K562 (cell line): ENCODE measurements at regions not wholly inside any gene's neighbourhood (a gene's known extent, or its start where the extent isn't known, plus 50 kb on each side); places are given as distances from the start of the nearest gene placed in this dataset.

Experiments used
- ATAC-seq: fragments of 200-7000 bp; cut with Tn5 transposase; 3 replicates; pipeline ENCODE4 v1.9.1; 2020; ENCODE audit warnings: moderate library complexity
- BruUV-seq: library from RNA; stranded (reverse); fragments of 400-500 nt; replicated peaks from 2 replicates; lab custom pipeline; 2021; lab: Mats Ljungman, UMichigan
- CTCF ChIA-PET: fragments of 300-600 bp; formaldehyde crosslinking; extraction: SDS; loops from one replicate; lab custom pipeline; 2021; ENCODE audit warnings: low intra/inter-chr PET ratio; lab: Yijun Ruan, JAX
- POLR2A ChIA-PET: fragments of 300-600, 350-650 bp; sonication (Branson Sonifier 250); formaldehyde crosslinking; extraction: SDS; loops from one replicate; lab custom pipeline; 2021; ENCODE audit warnings: antibody characterized with exemption, inconsistent platforms; lab: Yijun Ruan, JAX
- DNase-seq, 4 experiments: peaks; one replicate each; pipeline versions ENCODE4 v3.0.0 to v3.0.0-alpha.2; 2011 to 2018; ENCODE audit warnings: low spot score in 3 of 4, mixed read lengths in 3 of 4; ENCODE audit errors: extremely low read depth in 1 of 4
- FAIRE-seq: peaks from 2 replicates; lab custom pipeline; 2011; peaks lifted over from hg19 to GRCh38; lab: Jason Lieb, UNC
- H2AFZ ChIP-seq: 2 replicates; pipeline ENCODE4 v1.6.0; 2011; ENCODE audit warnings: low read depth, low read length, control low read depth, inconsistent platforms
- H3K27ac ChIP-seq: fragments of 200-600 bp; 3 replicates; pipeline ENCODE4 v1.8.0; 2011; ENCODE audit warnings: low read depth, mild to moderate bottlenecking, control low read depth, inconsistent platforms, low read length, moderate library complexity, mixed read lengths; ENCODE audit errors: extremely low read depth
- H3K27me3 ChIP-seq, 2 experiments: fragments of 300-600 bp in 1 of 2; 2 replicates in 1 of 2; 3 replicates in 1 of 2; pipeline versions ENCODE4 v1.6.0 to v1.8.0; 2011; ENCODE audit warnings: inconsistent platforms in 2 of 2, low read length in 2 of 2, mild to moderate bottlenecking in 1 of 2, mixed read lengths in 1 of 2, moderate library complexity in 1 of 2; ENCODE audit not compliant: control insufficient read depth in 2 of 2, insufficient read depth in 2 of 2
- H3K36me3 ChIP-seq: fragments of 300-600 bp; 3 replicates; pipeline ENCODE4 v1.8.0; 2011; ENCODE audit warnings: mild to moderate bottlenecking, low read length, inconsistent platforms; ENCODE audit not compliant: control insufficient read depth, insufficient read depth
- H3K4me1 ChIP-seq, 2 experiments: fragments of 200-600 bp in 1 of 2; replicated peaks in 1 of 2; 2 replicates in 1 of 2; 3 replicates in 1 of 2; pipeline versions ENCODE4 v1.5.1 to v1.8.0; 2011; ENCODE audit warnings: inconsistent platforms in 2 of 2, low read length in 2 of 2, mild to moderate bottlenecking in 1 of 2, mixed read lengths in 1 of 2, moderate library complexity in 1 of 2; ENCODE audit not compliant: control insufficient read depth in 2 of 2, insufficient read depth in 2 of 2
- H3K4me2 ChIP-seq: 2 replicates; pipeline ENCODE4 v1.6.1; 2011; ENCODE audit warnings: low read length, control low read depth, inconsistent platforms, mixed read lengths; ENCODE audit not compliant: insufficient read depth
- H3K4me3 ChIP-seq: fragments of 200-600 bp; sonication (generic), shearing (Covaris generic); 2 replicates; pipeline ENCODE4 v1.5.1; 2016; ENCODE audit warnings: control low read depth, inconsistent platforms
- H3K79me2 ChIP-seq: fragments of 200-600 bp; 3 replicates; pipeline ENCODE4 v1.8.0; 2011; ENCODE audit warnings: low read length, inconsistent platforms; ENCODE audit not compliant: control insufficient read depth, insufficient read depth
- H3K9ac ChIP-seq, 2 experiments: 2 replicates each; pipeline versions ENCODE4 v1.6.0 to v1.6.1; 2011; ENCODE audit warnings: low read depth in 2 of 2, low read length in 2 of 2, control low read depth in 1 of 2, inconsistent platforms in 1 of 2, mild to moderate bottlenecking in 1 of 2, mixed read lengths in 1 of 2; ENCODE audit not compliant: insufficient read depth in 1 of 2
- H3K9me1 ChIP-seq: one replicate; pipeline ENCODE4 v1.6.0; 2011; ENCODE audit warnings: inconsistent platforms, mild to moderate bottlenecking, low read length, moderate library complexity; ENCODE audit not compliant: control insufficient read depth, insufficient read depth
- H3K9me3 ChIP-seq: replicated peaks from 2 replicates; pipeline ENCODE4 v1.5.1; 2011; ENCODE audit warnings: low read depth, low read length, inconsistent platforms; ENCODE audit not compliant: control insufficient read depth, insufficient read depth
- H4K20me1 ChIP-seq: replicated peaks from 2 replicates; pipeline ENCODE4 v1.6.1; 2011; ENCODE audit warnings: low read length, inconsistent platforms, mixed read lengths; ENCODE audit not compliant: control insufficient read depth, insufficient read depth
- AFF4 ChIP-seq: sonication (generic); formaldehyde crosslinking; IDR thresholded peaks from 2 replicates; pipeline ENCODE4 v1.8.0; 2023; ENCODE audit warnings: mild to moderate bottlenecking, missing genetic modification reagents
- BCOR ChIP-seq: fragments of 450-650 bp; IDR thresholded peaks from 2 replicates; pipeline ENCODE4 v1.6.1; 2016
- CHCHD3 ChIP-seq: fragments of 250-450 bp; sonication (Bioruptor Pico); IDR thresholded peaks from 2 replicates; pipeline ENCODE4 v2.1.2; 2022; ENCODE audit warnings: mild to moderate bottlenecking
- CREBBP ChIP-seq: IDR thresholded peaks from one replicate; pipeline ENCODE4 v1.6.1; 2012; ENCODE audit warnings: low read depth, mild to moderate bottlenecking, control low read depth, inconsistent platforms, low read length
- IRF2 ChIP-seq: sonication (generic); formaldehyde crosslinking; IDR thresholded peaks from 2 replicates; pipeline ENCODE4 v1.8.1; 2022; ENCODE audit warnings: mild to moderate bottlenecking, missing genetic modification reagents
- MBD1 ChIP-seq: fragments of 250-450 bp; sonication (Bioruptor Pico); IDR thresholded peaks from 2 replicates; pipeline ENCODE4 v1.8.0; 2022; ENCODE audit warnings: inconsistent platforms
- MXD1 ChIP-seq: fragments of 250-450 bp; sonication (Bioruptor Pico); IDR thresholded peaks from 2 replicates; pipeline ENCODE4 v1.8.0; 2021; ENCODE audit warnings: borderline replicate concordance, mild to moderate bottlenecking, moderate library complexity; ENCODE audit not compliant: poor library complexity, severe bottlenecking
- PREB ChIP-seq: sonication (generic); formaldehyde crosslinking; IDR thresholded peaks from 2 replicates; pipeline ENCODE4 v1.8.1; 2023; ENCODE audit warnings: mild to moderate bottlenecking, missing genetic modification reagents
- RFX7 ChIP-seq: fragments of 250-450 bp; sonication (Bioruptor Pico); IDR thresholded peaks from 2 replicates; pipeline ENCODE4 v1.5.1; 2021; ENCODE audit warnings: mild to moderate bottlenecking
- TBL1XR1 ChIP-seq, 2 experiments: IDR thresholded peaks; 2 replicates each; pipeline ENCODE4 v1.6.1; 2012; ENCODE audit warnings: improper control_type of control experiment in 2 of 2, low read length in 2 of 2, mild to moderate bottlenecking in 1 of 2
- ZNF384 ChIP-seq: IDR thresholded peaks from 2 replicates; pipeline ENCODE4 v1.6.1; 2012; ENCODE audit warnings: low read depth, low read length, improper control_type of control experiment
- WGBS: fragments of 100-300 bp; shearing (Covaris generic); methylation state at CpG from one replicate; pipeline ENCODE4 v1.1.6; 2016; ENCODE audit warnings: low coverage, mixed read lengths; ENCODE audit not compliant: insufficient coverage; ENCODE audit errors: missing lambda C conversion rate; 5-methylcytosine and 5-hydroxymethylcytosine counted together
- in situ Hi-C: fragments of 300-500 bp; cut with MboI; formaldehyde crosslinking; loops from 4 replicates; pipeline ENCODE4 v1.15.0; 2018; ENCODE audit warnings: inconsistent platforms, mixed read lengths
- intact Hi-C: fragments of 100-400 bp; cut with micrococcal nuclease; formaldehyde crosslinking; loops from 2 replicates; pipeline ENCODE4 v1.14.2; 2022

GRCh38 chr5:2381070-2381469 is 370.4 kb downstream of the IRX2 start:
- Histone ChIP-seq H4K20me1 (no peaks in the 10 kb centered on the region), H3K4me3 (no peak overlapping the region), H3K27me3 (peaks cover 9 to 28% of the 10 kb centered on the region in 2 experiments; a peak in 3 of 5 replicates), H3K9me1 (no peaks in the 10 kb centered on the region)
- TF ChIP-seq CHCHD3 (CRISPR knock-in tag) (no peak), IRF2 (CRISPR knock-in tag) (no peak), PREB (no peak), CREBBP (no peak), RFX7 (CRISPR knock-in tag) (no peak), BCOR (no peak), MXD1 (CRISPR knock-in tag) (no peak), AFF4 (no peak), ZNF384 (no peak), MBD1 (CRISPR knock-in tag) (no peak), TBL1XR1 (IDR thresholded peaks at IDR 0.05; ENCODE audit: low read length in 2 of 2) (no peak)
- TF ChIP-seq, all 486 proteins: peak for 0
- in situ Hi-C loops (no loop called here), intact Hi-C loops (no loop called here)
- DNase-seq (no peak), ATAC-seq (no peak), FAIRE-seq (no peak)
- H3K4me1 ChIP-seq = no peaks in the 10 kb centered on the region
- BruUV-seq = no TSS peak
- ChIA-PET POLR2A (no interaction called here), CTCF (no interaction called here)
- no peak overlapping the region for H2AFZ ChIP-seq
- no peak overlapping the region for H3K4me2 ChIP-seq
- H3K27ac ChIP-seq = no peak overlapping the region
- no peaks in the 10 kb centered on the region for H3K79me2 ChIP-seq
- WGBS = 3% methylated on average over 7 of the region's 7 CpGs
- H3K36me3 ChIP-seq = no peaks in the 10 kb centered on the region
- no peaks in the 10 kb centered on the region for H3K9me3 ChIP-seq
- no peak overlapping the region for H3K9ac ChIP-seq
